HT1080 (cell line): ENCODE measurements at regions not wholly inside any gene's neighbourhood (a gene's known extent, or its start where the extent isn't known, plus 50 kb on each side); places are given as distances from the start of the nearest gene placed in this dataset.

ENCODE experiments used
- DNase-seq: peaks from one replicate; pipeline ENCODE4 v3.0.0-alpha.2; 2015; ENCODE audit warnings: low read depth

DNA sequence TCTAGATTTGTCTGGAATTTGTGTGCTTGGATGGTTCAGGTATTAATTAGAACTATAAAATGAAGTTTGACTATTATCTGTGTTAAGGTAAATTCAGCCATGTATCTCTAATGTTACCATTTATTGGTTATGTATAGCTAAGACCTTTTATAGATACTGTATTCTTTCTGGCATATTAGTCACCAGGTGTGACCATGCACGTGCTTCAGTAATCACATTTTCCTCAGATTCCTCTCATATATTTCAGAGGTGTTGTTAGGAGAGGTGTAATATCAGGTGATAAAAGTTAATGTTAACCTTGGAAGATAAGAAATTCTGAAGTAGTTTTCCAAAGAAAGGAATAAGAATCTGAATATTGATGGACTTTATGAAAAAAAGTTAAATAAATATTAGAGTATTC is 194.5 kb upstream of the KHDRBS2 start:
- no peak for DNase-seq

DNA sequence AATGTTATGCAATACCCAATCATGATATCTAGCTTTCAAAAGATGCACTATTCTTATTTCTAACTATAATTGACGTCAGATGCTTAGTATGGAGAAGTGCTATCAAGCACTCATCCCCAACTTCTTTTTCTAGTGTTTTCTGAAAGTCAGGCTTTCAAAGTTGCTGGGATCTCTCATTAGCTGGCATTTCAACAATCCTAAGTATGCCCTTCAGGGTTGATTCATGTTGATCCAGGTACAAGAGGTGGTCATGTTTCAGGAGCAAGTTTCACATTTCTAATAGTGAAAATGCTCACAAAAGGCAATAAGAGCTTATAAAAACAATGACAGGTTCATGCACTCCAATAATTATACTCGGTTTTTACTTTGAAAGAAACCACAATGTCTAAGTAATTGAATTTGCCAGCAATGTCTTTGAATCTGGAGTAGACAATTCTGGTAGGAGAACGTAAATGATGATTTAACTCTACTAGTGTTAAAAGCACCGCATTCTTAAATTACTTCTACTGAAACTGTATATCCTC is 193.7 kb upstream of the KHDRBS2 start:
- no peak for DNase-seq

DNA sequence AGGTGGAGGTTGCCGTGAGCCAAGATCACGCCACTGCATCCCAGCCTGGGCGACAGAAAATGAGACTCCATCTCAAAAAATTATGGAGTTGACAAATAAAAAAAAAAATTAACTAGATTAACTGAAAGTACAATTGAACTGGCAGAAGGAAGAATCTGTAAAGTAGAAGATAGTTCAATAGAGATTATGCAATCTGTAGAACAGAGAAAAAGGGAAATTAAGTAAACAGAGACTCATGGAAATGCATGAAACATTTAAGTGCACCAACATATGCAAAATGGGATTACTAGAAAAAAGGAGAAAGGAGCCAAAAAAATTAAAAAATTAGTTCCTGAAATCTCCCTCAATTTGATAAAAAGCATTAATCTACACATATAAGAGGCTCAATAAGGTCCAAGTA is 188.8 kb upstream of the KHDRBS2 start:
- DNase-seq = no peak

DNA sequence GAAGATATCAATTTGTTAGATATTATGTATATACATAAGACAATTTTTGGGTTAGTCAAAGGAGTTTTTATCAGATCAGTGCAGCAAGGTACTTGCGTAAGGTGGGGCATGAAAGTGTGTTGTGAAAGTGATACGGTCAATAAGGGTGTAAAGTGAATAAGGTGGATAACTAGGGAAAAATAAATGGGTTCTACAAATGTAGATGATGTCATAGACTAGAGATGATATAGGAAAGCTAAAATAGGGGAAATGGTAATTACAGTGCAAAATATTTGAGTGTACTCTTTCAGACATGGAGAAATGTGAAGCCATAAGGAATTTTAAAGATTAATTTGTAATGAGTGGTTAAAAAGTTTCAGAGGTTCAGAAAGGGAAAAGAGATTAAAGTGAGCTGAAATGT is 180.6 kb upstream of the KHDRBS2 start:
- DNase-seq = no peak

DNA sequence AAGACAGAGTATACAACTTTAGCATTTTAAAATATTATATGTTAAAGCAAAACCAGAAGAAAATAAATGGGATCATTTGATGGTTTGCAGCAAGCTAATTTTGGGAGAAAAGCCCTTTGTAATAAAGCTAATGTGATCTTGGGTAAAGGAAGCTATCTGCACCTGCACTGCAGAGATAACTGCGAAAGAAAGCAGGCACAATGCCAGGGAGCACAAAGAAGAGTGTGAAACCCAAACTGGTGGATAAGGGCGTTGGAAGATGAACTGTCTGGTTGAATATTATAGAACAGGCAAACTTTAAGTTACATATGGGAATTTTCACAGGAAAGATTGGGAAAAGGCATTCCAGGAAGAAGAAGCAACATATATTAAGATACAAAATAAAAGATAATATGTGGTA is 179.2 kb upstream of the KHDRBS2 start:
- no peak for DNase-seq

DNA sequence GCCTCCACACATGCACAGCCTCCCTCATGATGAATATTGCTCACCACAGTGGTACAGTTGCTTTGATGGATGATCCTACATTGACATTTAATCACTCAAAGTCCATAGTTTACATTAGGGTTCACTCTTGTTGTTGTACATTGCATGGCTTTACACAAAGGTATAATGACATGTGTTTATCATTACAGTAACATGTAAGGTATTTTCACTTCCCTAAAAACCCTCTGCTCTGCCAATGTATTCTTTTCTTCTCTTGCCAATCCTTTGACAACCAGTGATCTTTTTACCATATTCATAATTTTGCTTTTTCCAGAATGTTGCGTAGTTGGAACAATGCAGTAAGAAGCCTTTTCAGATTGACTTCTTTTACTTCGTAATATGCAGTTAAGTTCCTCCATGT is 166.6 kb upstream of the KHDRBS2 start:
- no peak for DNase-seq

DNA sequence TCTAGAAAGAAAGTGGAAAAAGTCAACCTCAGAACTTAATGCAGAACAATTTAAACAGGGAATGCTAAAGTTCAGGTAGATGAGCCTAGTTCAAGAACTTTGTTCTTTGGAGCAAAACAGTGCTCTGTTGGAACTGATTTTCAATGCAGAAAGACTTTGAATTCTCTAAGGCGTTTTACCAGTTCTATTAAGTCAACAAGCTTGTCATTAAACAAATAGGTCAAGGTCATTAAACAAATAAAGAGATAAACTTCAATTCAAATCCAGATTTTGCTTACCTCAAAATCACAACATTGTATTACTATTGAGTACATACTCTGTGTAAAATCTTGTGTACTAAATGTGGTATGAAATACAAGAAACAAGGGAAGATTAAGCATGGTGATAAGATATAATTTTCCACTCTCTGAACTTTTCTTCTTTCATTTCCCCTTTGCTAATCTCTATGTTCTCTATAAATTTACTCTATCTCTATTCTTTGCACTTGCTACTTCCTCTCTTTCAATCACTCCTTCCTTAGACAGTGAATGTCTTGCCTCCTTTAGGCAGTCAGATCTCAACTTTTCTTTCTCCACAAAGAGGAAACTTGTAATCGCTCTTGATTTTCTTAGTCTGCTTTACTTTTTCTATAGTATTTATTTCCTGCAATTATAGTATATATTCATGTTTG is 160.8 kb upstream of the KHDRBS2 start:
- DNase-seq = no peak

DNA sequence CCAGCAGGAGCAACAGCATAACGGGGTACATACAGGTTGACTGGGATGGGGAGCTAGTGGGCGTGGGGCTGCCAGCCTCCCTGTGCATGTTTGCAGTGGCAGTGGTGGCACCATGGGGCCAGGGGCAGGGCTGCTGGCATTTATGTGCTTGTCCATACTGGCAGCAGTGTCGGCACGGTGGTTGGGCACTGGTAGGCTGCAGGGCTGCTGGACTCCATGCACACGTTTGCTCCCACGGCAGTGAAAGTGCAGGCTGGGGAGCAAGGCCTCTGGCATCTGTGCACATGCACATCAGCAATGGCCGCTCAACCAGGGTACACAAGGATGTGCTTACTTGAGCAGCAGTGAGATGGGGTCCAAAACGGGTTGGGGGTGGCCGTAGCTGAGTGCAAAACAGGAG is 159.5 kb upstream of the KHDRBS2 start:
- DNase-seq = no peak

DNA sequence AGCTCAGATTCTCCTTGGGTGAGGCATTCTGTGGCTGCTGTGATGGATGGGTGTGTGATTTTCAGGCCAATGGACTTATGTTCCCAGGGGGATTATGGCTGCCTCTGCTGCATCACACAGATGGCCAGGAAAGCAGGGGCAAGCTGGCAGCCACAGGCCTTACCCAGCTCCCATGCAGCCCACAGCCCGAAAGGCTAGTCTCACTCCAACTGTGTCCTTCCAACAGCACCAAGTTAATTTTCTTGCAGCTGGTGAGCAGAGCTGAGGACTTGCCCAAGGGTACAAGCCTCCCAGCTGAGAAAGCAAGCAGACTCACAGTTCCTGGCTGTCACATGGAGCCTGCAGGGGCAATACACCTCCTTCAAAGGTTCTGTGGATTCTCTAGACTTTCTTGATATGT is 155.2 kb upstream of the KHDRBS2 start:
- no peak for DNase-seq

DNA sequence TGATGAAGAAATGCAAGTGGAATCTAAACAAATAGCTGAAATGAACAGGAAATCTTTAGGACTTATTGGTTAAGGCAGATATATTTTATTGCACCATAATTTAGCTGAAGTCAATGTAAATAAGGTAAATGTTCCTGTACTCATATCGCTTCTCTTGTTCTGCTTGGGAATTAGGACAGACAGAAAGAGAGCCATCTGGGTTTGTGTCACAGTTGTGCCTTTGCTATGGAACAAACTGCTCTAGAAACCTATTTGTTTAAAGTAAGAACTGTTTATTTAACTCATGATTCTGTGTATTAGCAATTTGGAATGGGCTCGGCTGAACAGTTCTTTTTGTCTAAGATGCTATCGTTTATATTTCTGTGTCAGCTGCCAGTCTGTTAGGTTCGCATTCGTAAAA is 143.8 kb upstream of the KHDRBS2 start:
- DNase-seq = no peak

DNA sequence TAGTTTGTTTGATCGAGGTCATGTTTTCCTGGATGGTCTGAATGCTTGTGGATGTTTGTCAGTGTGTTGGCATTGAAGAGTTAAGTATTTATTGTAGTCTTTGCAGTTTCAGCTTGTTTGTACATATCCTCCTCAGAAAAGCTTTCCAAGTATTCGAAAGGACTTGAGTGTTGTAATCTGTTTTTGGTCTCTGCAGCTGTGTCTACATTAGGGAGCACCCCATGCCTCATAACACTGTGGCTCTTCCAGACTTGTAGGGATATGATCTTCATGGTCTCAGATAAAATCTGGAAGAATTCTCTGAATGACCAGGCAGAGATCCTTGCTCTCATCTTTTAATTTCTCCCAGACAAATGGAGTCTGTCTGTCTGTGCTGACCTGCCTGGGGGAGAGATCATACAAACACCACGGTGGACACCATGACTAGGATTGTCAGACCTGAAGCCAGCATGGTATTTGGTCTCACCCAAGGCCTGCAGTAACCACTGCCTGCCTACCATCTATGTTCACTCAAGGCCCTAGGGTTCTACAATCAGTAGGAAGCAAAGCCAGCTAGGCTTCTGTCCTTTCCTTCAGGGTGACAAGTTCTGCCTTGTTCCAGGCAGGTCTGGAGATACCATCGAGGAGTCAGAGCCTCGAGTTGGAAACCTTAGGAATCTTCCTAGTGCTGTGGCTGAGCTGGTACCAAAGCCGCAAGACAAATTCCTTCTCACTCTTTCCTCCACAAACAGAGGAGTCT is 114.7 kb upstream of the KHDRBS2 start:
- no peak for DNase-seq

DNA sequence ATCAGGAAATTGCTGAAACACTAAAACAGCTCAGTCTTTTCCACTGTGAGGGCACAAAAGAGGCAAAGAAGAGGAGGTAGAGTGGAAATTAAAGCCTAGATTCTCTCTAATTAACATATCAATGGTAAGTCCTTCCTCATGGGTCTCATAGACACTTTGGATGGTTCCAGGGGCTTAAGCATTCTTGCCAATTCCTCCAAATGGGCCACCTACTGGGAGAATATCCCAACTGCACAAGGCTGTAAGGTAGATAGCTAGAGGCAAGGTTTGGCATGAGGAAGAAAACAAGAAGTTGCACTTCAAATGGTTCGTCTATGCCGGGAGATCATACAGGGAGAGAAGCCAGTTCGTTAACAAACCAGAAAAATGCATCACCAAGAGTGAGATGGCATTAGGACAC is 107.6 kb upstream of the KHDRBS2 start:
- DNase-seq = no peak

DNA sequence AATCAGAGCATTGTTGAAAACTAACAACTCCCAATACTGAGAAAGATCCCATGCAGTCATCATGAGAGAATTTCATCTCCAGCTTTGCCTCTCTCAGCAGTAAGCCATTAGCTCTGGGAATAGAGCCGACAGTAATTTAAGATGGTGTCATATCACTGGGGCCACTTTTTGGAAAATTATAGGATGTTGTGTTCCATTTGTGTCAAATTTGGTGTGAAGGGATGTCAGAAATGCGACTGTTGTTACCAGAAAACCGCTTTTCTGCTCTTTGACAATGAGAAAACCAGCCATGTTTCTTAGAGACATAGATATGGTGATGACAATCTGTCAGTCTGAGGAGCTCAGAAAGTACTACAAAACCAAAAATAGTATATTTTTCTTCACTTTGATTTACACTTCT is 106.3 kb upstream of the KHDRBS2 start:
- no peak for DNase-seq

DNA sequence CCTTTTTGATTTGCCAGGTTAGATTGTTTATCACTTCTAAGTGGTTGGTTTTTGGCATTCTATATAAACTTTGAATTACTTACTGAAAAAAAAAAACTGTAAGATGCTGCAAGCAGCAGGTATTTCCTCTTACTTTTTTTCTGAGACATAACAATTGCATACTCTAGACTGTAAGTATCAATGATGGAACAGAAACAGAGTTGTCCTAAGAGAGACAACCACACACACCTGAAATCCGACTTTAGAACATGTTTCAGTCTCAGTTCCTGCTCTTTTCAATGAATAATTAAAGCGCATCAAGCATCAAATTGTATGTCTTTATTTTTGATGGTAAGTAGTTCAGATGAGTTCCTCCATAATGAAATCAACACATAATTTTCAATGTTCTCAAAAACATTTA is 105.3 kb upstream of the KHDRBS2 start:
- no peak for DNase-seq

DNA sequence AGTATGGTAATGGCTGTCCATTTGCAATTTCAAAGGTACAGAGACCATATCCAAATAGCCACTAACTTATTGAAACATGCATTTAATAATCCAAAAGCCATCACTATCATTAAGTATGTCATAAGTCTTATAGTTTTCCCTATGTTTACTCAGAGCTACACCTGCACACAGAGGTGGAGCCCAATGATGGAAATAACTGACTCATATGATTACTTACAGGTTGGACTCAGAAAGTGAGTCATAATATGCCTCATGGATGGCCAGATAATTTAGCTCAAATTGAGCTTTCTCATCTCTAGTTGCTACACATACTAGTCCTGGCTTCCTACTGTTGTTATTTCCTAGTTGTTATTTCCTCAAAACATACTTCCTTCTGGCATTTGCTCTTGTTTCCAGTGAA is 104.4 kb upstream of the KHDRBS2 start:
- no peak for DNase-seq

DNA sequence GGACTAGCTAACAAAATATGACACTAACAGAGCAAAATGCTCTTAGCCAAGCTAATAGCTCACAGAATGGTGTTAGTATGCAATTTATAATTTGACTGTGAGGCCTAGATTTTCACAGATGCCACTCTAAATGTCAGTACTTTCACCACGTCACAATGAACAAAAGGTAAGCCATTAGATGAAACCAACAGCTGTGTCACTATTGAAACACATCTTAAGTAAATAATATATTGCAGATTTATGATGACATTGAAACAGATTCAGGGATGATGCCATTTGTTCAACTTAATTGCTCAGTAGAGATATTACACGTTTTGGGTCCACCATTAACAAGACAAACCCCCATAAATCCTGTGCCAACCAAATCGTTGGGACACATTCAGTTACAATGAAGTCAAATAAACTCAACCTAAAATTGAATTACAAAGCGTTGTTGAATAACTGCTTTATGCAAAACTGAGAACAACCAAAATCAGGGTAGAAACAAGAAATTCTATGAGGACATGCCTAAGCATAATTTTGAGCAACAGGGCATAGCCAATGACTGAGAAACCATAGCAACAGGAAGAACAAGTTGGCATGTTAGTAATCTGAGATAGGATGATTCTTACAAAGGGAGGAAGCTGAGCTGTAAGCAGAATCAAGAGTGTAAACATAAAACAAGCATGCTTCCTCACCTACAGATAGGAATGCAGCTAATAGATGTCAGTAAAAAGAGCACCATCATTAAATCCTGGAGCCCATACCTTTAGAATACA is 85.6 kb upstream of the KHDRBS2 start:
- no peak for DNase-seq

DNA sequence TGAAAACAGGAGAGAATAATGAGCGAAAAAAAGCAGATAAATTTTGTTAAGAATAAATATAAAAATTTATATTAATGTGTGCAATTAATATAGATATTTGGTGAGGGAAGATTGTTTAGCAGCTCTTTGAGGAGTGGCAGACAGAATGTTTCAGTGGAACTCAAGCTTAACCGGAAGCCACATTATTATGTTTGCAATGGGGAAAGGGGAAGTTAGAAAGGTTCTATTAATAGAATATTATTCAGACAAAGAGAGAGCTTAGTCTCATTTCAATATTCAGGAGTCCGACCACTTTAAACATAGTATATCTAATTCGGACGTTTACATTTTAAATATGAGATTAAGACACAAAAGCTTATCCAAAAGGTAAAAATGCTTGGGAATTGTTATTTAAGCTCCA is 81.6 kb upstream of the KHDRBS2 start:
- no peak for DNase-seq

DNA sequence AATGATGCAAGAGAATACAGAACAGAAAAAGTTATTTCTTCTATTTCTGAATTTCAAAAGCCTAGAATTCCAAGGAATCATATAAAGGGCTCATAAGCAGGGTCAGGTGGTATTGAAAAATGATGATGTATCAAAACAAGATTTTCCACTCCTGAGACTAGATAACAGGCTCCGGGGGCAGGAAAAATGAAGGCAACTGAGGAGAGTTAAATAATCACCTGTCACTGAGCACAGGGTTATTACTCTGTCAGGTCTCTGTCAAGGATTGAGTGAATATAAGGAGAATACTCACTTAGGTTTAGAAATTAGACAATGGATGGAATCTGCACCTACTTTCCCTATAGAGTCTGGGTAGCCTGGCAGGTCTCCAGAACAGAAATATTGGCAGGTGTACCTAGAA is 76.1 kb upstream of the KHDRBS2 start:
- DNase-seq = no peak

DNA sequence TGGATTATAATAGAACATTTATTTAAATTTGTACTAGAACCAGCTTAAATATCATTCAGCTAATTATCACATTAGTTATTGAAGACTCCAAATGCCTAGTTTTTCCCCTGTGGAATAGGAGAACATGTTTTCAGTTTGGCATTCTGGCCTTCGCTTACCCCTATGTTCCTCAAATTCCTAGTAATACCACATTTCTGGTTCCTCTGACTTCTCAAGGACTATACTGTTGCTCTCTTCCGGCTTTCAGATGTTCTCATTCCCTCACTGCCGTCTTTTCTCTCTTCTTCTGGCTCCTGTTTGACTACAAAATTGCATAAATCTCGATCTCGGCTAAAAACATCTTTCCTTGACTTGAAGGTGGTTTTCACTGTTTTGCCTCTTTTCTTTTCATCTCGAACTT is 71.8 kb upstream of the KHDRBS2 start:
- DNase-seq = no peak

DNA sequence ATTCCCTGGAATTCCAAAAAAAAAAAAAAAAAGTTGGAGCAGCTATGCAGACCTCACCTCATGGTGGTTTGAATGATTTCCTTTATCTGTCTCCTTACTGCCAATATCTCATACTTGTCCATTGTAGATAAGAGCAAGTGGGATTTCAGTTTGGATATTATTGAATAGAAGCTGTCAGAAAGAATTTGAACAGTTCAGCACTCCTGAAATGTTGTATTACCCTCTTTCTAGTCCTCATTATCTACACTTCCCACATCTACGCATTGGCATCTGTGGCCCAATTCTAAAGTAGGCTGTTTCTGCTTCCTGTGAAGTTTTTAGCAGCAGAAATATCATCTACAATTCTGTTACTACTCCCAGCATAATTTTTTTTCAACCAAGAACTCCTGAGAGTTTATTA is 68.2 kb upstream of the KHDRBS2 start:
- DNase-seq = no peak

DNA sequence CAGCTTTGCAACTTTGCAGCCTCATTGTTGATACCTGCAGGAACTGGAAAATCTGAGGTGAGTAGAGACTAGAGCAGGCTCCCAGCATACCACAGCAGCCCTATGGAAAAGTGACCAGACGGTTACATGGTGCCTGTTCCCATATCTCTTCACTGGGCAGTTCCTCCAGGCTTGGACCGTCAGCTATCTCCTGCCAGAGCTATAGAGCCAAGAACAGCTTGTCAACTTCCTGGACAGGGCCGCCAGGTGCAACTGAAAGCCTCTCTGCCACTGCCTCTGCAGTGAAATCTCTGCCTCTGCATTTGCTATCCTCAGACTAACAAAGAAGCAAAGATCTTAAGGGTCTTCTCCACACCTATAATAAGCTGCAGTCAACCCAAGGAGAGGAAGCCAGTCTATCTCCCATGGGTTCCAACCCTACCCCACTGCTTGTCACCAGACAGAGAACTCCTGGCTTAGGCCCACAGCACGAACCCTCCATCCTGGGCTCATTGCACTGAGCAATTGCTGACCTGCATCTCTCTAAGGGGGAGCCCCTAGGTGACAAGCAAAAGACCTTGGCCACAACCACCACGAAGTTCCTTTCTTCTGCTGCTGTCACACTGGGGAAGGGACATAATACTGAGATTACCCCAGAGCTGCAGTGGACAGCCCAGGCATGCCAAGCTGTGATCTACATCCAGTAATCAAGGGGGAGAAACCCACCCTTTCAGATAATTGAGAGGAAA is 60.1 kb upstream of the KHDRBS2 start:
- DNase-seq = no peak

DNA sequence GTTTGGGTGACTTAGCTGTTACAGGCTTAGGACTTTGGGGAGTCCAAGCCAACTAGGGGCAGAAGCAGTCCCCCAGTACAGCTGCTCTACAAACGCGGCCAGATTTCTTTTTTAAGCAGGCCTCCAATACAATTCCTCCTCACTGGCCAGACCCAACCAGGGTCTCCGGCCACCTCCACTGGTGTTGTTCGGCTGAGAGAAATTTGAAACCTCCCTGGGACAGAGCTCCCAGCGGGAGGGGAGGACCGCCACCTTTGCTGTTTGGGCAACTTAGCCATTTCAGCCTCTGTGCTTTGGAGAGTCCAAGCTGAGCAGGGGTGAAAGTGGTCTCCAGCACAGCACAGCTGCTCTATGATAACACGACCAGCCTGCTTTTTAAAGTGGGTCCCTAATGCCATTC is 59.4 kb upstream of the KHDRBS2 start:
- DNase-seq = no peak
